ENCODE measurements at regions not wholly inside any gene's neighbourhood (a gene's known extent, or its start where the extent isn't known, plus 50 kb on each side); places are given as distances from the start of the nearest gene placed in this dataset.
A peak's percentile ranks its signal among the peaks of the same experiment; 100 is the strongest.
"Not testable (repeated sequence)": the region's sequence is repeated elsewhere in the genome, so short reads cannot be mapped to it uniquely, and the experiment has no call there.

GRCh38 chr5:42241636-42242035, 181.6 kb upstream of the GHR start:
- no peak for DNase-seq (ENCODE audit: low read depth in 2 of 2)

- DNase-seq (ENCODE audit: low read depth in 2 of 2) = no peak
These were observed 181.0 kb upstream of the GHR start for GRCh38 chr5:42242210-42242609.

GRCh38 chr5:42242881-42243485, 180.3 kb upstream of the GHR start:
- DNase-seq (ENCODE audit: low read depth in 2 of 2) = no peak

- no peak for DNase-seq (ENCODE audit: low read depth in 2 of 2)
These were observed 170.9 kb upstream of the GHR start for GRCh38 chr5:42252306-42252705.

GRCh38 chr5:42259914-42260313, 163.3 kb upstream of the GHR start:
- DNase-seq (ENCODE audit: low read depth in 2 of 2) = not testable (repeated sequence)

GRCh38 chr5:42267091-42267490, 156.1 kb upstream of the GHR start:
- no peak for DNase-seq (ENCODE audit: low read depth in 2 of 2)

- not testable (repeated sequence) for DNase-seq (ENCODE audit: low read depth in 2 of 2)
These were observed 155.1 kb upstream of the GHR start for GRCh38 chr5:42268170-42268569.

GRCh38 chr5:42268630-42269029, 154.6 kb upstream of the GHR start:
- peak in 1 of 2 experiments; percentile 9 for DNase-seq (ENCODE audit: low read depth in 2 of 2)

GRCh38 chr5:42270771-42271170, 152.5 kb upstream of the GHR start:
- no peak for DNase-seq (ENCODE audit: low read depth in 2 of 2)

GRCh38 chr5:42274913-42275312, 148.3 kb upstream of the GHR start:
- DNase-seq (ENCODE audit: low read depth in 2 of 2) = no peak

- DNase-seq (ENCODE audit: low read depth in 2 of 2) = no peak
These were observed 145.9 kb upstream of the GHR start for GRCh38 chr5:42277293-42277692.

- DNase-seq (ENCODE audit: low read depth in 2 of 2) = no peak
These were observed 138.7 kb upstream of the GHR start for GRCh38 chr5:42284584-42284983.

GRCh38 chr5:42285230-42285629, 138.0 kb upstream of the GHR start:
- DNase-seq (ENCODE audit: low read depth in 2 of 2) = no peak

GRCh38 chr5:42300496-42300895, 122.7 kb upstream of the GHR start:
- no peak for DNase-seq (ENCODE audit: low read depth in 2 of 2)

- peak; percentile 6 to 30 for DNase-seq (ENCODE audit: low read depth in 2 of 2)
These were observed 121.9 kb upstream of the GHR start for GRCh38 chr5:42301349-42301748.

- DNase-seq (ENCODE audit: low read depth in 2 of 2) = no peak
These were observed 121.1 kb upstream of the GHR start for GRCh38 chr5:42302186-42302585.

- DNase-seq (ENCODE audit: low read depth in 2 of 2) = no peak
These were observed 117.0 kb upstream of the GHR start for GRCh38 chr5:42306287-42306686.

GRCh38 chr5:42309865-42310264, 113.4 kb upstream of the GHR start:
- no peak for DNase-seq (ENCODE audit: low read depth in 2 of 2)

GRCh38 chr5:42315214-42315613, 108.0 kb upstream of the GHR start:
- DNase-seq (ENCODE audit: low read depth in 2 of 2) = no peak

GRCh38 chr5:42317575-42317974, 105.7 kb upstream of the GHR start:
- no peak for DNase-seq (ENCODE audit: low read depth in 2 of 2)

GRCh38 chr5:42319546-42319945, 103.7 kb upstream of the GHR start:
- DNase-seq (ENCODE audit: low read depth in 2 of 2) = not testable (repeated sequence)

GRCh38 chr5:42321785-42322184, 101.5 kb upstream of the GHR start:
- no peak for DNase-seq (ENCODE audit: low read depth in 2 of 2)

- no peak for DNase-seq (ENCODE audit: low read depth in 2 of 2)
These were observed 86.1 kb upstream of the GHR start for GRCh38 chr5:42337143-42337542.

- DNase-seq (ENCODE audit: low read depth in 2 of 2) = no peak
These were observed 85.6 kb upstream of the GHR start for GRCh38 chr5:42337607-42338006.
